Adrenal gland (tissue), 9 donors: ENCODE measurements at regions not wholly inside any gene's neighbourhood (a gene's known extent, or its start where the extent isn't known, plus 50 kb on each side); places are given as distances from the start of the nearest gene placed in this dataset.

Source experiments
- DNase-seq, 7 donors: peaks; one replicate each; pipeline ENCODE4 v3.0.0-alpha.2; 2019 to 2020
- H3K27ac ChIP-seq, 5 donors: fragments of 200-600 bp; sonication (generic) in 4 of 5; 1 replicate in 3 of 5; 2 replicates in 2 of 5; pipeline versions ENCODE4 v1.5.1 to v1.8.0; 2016 to 2020; ENCODE audit warnings: mild to moderate bottlenecking in 1 of 5
- H3K27me3 ChIP-seq: fragments of 200-600 bp; 2 replicates; pipeline ENCODE4 v1.8.0; 2021
- H3K36me3 ChIP-seq, 2 donors: fragments of 200-600 bp; replicated peaks in 1 of 2; 1 replicate in 1 of 2; 2 replicates in 1 of 2; pipeline versions ENCODE4 v1.5.1 to v1.8.0; 2018 to 2022
- H3K4me1 ChIP-seq, 2 donors: fragments of 200-600 bp; replicated peaks in 1 of 2; 1 replicate in 1 of 2; 2 replicates in 1 of 2; pipeline versions ENCODE4 v1.5.1 to v1.8.0; 2018 to 2021
- H3K4me3 ChIP-seq, 4 donors: fragments of 200-600 bp; sonication (generic) in 3 of 4; one replicate each; pipeline ENCODE4 v1.5.1; 2016 to 2018
- H3K9me3 ChIP-seq, 3 donors: fragments of 200-600 bp; sonication (generic) in 1 of 3; replicated peaks in 1 of 3; 1 replicate in 2 of 3; 2 replicates in 1 of 3; pipeline versions ENCODE4 v1.5.1 to v1.8.0; 2016 to 2021
- POLR2A ChIP-seq, 2 donors: fragments of 450-650 bp; IDR thresholded peaks; one replicate each; pipeline ENCODE4 v1.6.1; 2017; ENCODE audit warnings: antibody characterized with exemption in 2 of 2, mild to moderate bottlenecking in 2 of 2, moderate library complexity in 1 of 2
- WGBS, 4 donors: extraction: QIAGEN DNeasy Blood & Tissue Kit in 2 of 4; methylation state at CpG; one replicate each; pipeline versions ENCODE4 v1.1.5 to v1.1.7; 2013 to 2017; 5-methylcytosine and 5-hydroxymethylcytosine counted together
- intact Hi-C, 2 donors: fragments of 100-400 bp; cut with DNase I; formaldehyde crosslinking; loops; one replicate each; pipeline versions ENCODE4 v1.14.1 to v1.15.0; 2022 to 2023
- TF ChIP-seq, protein P1 (sequence below), 6 experiments: fragments of 450-650 bp in 4 of 6; fragments of 200-600 bp in 2 of 6; sonication (generic) in 1 of 6; IDR thresholded peaks; 1 replicate in 5 of 6; 2 replicates in 1 of 6; pipeline versions ENCODE4 v1.5.1 to v1.8.0; 2016 to 2021; ENCODE audit warnings: antibody characterized with exemption in 6 of 6, mild to moderate bottlenecking in 2 of 6, moderate library complexity in 1 of 6
- donor health status: healthy with polysubstance abuse.
- donor health status: Bipolar disorder and iron deficiency.
- donor health status: DM: yes; HTN: yes; CAD: no.
- donor health status: DM: no; HTN: no; CAD: no.
- donor health status: DM: no; HTN: no; CAD: no.

DNA sequence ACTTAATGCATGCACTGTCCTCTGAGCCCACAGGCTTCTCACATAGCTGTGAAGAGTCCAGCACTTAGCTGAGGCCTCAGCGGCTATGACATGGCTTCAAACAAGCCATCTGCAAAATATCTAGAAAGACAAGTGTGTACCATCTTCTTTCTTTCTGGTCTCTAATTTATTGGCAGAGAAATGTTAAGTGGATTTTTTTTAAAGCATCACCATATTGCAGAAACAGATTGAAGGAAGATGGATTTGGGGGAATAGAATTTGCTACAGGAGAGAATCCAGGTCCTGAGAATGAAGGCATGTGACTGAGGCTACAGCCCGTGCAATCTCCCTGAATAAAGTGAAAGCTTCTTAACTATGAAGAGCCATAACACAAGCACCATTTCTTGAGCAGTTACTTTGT, 567.3 kb downstream of the PDCD6IP start:
- no peak overlapping the region for H3K27ac ChIP-seq
- WGBS, 4 donors: 57 to 85% (median 79%) methylated on average over 2 of the region's 2 CpGs
- intact Hi-C loops: no loop called here
- H3K4me3 ChIP-seq: no peak overlapping the region
- no peaks in the 10 kb centered on the region for H3K27me3 ChIP-seq
- H3K9me3 ChIP-seq: no peaks in the 10 kb centered on the region
- no peaks in the 10 kb centered on the region for H3K36me3 ChIP-seq
- H3K4me1 ChIP-seq: no peaks in the 10 kb centered on the region
- DNase-seq: no peak
- no peak for TF ChIP-seq POLR2A (IDR thresholded peaks at IDR 0.05)
- TF ChIP-seq, protein P1, sequence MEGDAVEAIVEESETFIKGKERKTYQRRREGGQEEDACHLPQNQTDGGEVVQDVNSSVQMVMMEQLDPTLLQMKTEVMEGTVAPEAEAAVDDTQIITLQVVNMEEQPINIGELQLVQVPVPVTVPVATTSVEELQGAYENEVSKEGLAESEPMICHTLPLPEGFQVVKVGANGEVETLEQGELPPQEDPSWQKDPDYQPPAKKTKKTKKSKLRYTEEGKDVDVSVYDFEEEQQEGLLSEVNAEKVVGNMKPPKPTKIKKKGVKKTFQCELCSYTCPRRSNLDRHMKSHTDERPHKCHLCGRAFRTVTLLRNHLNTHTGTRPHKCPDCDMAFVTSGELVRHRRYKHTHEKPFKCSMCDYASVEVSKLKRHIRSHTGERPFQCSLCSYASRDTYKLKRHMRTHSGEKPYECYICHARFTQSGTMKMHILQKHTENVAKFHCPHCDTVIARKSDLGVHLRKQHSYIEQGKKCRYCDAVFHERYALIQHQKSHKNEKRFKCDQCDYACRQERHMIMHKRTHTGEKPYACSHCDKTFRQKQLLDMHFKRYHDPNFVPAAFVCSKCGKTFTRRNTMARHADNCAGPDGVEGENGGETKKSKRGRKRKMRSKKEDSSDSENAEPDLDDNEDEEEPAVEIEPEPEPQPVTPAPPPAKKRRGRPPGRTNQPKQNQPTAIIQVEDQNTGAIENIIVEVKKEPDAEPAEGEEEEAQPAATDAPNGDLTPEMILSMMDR (IDR thresholded peaks at IDR 0.05): no peak

DNA sequence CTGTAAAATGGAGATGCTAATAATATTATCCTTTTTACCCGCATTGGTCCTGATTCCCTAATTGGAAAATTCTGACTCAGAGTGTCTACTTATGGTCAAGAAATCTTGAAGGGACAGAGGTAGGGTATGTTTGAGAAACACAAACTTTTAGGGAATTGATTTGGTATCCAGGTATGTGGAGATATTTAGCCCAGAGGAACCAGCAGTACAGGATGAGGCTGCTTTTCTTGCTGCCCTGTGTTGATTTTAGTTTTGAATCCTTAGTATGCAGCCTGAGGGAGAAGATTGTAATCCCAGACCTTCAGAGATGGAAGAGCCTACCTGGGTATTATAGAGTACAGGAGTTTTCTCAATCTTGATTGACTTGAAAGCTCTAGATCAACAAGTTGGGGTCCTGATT, 569.1 kb downstream of the PDCD6IP start:
- TF ChIP-seq, protein P1 (IDR thresholded peaks at IDR 0.05): no peak
- TF ChIP-seq POLR2A (IDR thresholded peaks at IDR 0.05): no peak
- intact Hi-C loops: no loop called here
- Histone ChIP-seq H3K36me3 (no peaks in the 10 kb centered on the region), H3K27me3 (no peaks in the 10 kb centered on the region), H3K4me3 (no peak overlapping the region), H3K9me3 (no peaks in the 10 kb centered on the region), H3K27ac (no peak overlapping the region), H3K4me1 (no peaks in the 10 kb centered on the region)
- WGBS, 4 donors: 72 to 86% (median 81%) methylated on average over 1 of the region's 1 CpG
- no peak for DNase-seq

DNA sequence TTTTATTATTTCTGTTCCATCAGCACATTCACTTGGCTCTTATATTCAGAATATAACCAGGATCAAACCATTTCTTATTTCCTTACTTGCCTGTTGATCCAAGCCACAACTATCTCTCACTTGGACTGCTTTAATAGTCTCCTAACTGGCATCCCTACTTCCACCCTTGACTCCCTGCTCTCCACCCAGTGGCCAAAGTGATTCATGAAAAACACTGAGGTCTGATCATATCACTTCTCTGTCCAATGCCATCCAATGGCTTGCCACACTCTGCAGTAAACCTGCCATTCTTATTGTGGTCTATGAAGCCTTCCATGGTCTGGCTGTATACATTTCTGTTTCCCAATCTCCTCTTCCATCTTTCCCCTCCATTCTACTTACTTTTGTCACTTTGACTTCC, 576.1 kb downstream of the PDCD6IP start:
- H3K4me1 ChIP-seq: no peaks in the 10 kb centered on the region
- H3K9me3 ChIP-seq: no peaks in the 10 kb centered on the region
- H3K27ac ChIP-seq: no peak overlapping the region
- no peak for DNase-seq
- H3K27me3 ChIP-seq: no peaks in the 10 kb centered on the region
- intact Hi-C loops: no loop called here
- no peaks in the 10 kb centered on the region for H3K36me3 ChIP-seq
- H3K4me3 ChIP-seq: no peak overlapping the region
- no peak for TF ChIP-seq POLR2A (IDR thresholded peaks at IDR 0.05)

DNA sequence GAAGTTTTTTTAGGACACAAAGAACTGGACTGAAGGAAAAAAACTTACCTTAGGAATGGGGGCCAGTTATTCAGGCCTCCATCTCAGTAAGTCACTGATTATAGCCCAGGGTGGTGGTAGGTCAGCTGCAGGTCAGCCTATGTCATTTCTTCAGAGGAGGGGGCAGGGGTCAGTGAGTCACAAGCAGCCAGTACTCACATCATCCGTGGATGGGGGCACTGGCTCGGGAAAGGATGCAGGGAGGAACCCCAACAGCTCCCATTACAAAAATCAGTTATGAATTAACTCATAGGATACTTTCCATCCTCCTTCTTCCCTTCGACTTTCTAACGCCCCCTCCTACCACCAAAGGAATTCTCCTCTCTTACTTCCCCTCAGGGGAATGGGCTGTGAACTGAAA, 578.3 kb downstream of the PDCD6IP start:
- no peak for DNase-seq
- Histone ChIP-seq H3K27ac (no peak overlapping the region), H3K36me3 (no peaks in the 10 kb centered on the region), H3K4me3 (no peak overlapping the region), H3K4me1 (no peaks in the 10 kb centered on the region), H3K27me3 (no peaks in the 10 kb centered on the region), H3K9me3 (no peaks in the 10 kb centered on the region)
- WGBS, 4 donors: 49 to 58% (median 52%) methylated on average over 4 of the region's 4 CpGs
- intact Hi-C loops: no loop called here
- TF ChIP-seq, protein P1 (IDR thresholded peaks at IDR 0.05): no peak
- no peak for TF ChIP-seq POLR2A (IDR thresholded peaks at IDR 0.05)

DNA sequence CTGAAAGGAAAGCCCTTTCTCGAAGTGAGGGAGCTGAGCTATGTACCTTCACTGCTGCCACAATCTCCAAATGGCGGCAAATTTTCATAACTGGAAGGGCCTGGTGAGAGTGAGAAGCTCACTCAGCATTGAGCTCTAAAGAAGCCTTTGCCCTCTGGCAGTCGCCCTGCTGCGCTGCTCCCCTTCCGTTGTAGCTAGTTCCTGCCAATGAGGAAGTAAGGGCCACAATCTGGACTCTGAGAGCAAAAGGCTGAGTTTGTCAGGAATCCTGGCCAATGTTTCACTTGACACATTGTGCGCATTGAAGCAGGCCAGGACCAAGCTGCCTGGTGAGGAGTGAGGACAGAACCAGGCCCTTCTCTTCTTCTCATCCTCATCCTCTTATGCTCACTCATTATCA, 579.5 kb downstream of the PDCD6IP start:
- H3K4me1 ChIP-seq: no peaks in the 10 kb centered on the region
- no peak overlapping the region for H3K4me3 ChIP-seq
- intact Hi-C loops: no loop called here
- TF ChIP-seq, protein P1 (IDR thresholded peaks at IDR 0.05): no peak
- TF ChIP-seq POLR2A (IDR thresholded peaks at IDR 0.05): no peak
- H3K27me3 ChIP-seq: no peaks in the 10 kb centered on the region
- WGBS, 4 donors: 72 to 82% (median 78%) methylated on average over 6 of the region's 6 CpGs
- H3K27ac ChIP-seq: no peak overlapping the region
- H3K36me3 ChIP-seq: no peaks in the 10 kb centered on the region
- peak in 2 of 7 donors; percentile 12 to 17 for DNase-seq
- no peaks in the 10 kb centered on the region for H3K9me3 ChIP-seq
